ENCODE measurements at regions not wholly inside any gene's neighbourhood (a gene's known extent, or its start where the extent isn't known, plus 50 kb on each side); places are given as distances from the start of the nearest gene placed in this dataset.

DNA sequence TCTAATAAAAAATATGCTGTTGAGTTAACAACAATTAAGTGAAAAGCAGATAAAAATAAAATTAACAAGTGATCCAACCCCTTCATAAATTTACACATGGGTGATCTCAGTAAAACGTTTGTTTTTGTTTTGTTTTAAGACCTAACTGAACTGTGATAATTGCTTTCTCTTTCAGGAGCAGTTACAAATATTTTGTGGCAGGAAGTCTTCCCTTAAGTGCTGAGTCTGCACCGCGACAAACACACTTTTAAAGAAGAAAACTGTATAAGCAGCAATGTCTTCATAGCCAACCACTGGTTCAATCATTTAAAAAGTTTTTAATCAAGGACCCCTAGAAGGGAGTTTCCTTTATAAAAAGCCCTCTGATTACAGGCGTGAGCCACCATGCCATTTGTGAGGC lies 53.7 kb upstream of the NFKB1 start:
- no peak for DNase-seq (ENCODE audit: low read depth, low spot score)
- no peak overlapping the region for H3K4me3 ChIP-seq (ENCODE audit: low read depth, low read length)
- in situ Hi-C loops (cut with HindIII; ENCODE audit: low sequenced_read_pairs) = no loop called here
- TF ChIP-seq, protein P1, sequence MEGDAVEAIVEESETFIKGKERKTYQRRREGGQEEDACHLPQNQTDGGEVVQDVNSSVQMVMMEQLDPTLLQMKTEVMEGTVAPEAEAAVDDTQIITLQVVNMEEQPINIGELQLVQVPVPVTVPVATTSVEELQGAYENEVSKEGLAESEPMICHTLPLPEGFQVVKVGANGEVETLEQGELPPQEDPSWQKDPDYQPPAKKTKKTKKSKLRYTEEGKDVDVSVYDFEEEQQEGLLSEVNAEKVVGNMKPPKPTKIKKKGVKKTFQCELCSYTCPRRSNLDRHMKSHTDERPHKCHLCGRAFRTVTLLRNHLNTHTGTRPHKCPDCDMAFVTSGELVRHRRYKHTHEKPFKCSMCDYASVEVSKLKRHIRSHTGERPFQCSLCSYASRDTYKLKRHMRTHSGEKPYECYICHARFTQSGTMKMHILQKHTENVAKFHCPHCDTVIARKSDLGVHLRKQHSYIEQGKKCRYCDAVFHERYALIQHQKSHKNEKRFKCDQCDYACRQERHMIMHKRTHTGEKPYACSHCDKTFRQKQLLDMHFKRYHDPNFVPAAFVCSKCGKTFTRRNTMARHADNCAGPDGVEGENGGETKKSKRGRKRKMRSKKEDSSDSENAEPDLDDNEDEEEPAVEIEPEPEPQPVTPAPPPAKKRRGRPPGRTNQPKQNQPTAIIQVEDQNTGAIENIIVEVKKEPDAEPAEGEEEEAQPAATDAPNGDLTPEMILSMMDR (IDR thresholded peaks at IDR 0.05; ENCODE audit: low read depth, low read length) = no peak

DNA sequence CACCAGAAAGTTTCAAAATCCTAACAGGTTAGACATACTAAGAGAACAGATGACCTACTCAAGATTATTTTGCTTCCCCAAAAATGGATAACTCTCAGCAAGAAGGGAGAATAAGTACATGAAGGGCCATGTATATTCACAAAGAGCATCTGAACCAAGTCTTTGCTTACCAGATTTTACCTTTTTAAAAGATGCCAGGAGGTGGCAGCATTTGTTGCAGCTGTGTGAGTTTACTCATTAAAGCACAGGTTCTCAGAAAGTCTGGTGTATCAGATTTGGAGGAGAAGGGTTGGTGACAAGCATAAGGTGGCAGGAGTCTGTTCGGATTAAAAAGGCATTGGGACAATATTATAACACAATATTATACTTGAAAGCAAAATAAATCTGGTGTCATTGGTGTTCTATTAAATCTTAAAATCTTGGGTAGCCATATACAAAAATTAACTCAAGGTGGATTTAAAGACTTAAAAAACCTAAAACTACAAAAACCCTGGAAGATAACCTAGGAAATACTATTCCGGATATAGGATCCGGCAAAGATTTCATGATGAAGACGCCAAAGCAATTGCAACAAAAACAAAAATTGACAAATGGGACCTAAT lies 51.3 kb upstream of the NFKB1 start:
- TF ChIP-seq, protein P1 (IDR thresholded peaks at IDR 0.05; ENCODE audit: low read depth, low read length) = peak; percentile 59
- DNase-seq (ENCODE audit: low read depth, low spot score) = peak; percentile 76

DNA sequence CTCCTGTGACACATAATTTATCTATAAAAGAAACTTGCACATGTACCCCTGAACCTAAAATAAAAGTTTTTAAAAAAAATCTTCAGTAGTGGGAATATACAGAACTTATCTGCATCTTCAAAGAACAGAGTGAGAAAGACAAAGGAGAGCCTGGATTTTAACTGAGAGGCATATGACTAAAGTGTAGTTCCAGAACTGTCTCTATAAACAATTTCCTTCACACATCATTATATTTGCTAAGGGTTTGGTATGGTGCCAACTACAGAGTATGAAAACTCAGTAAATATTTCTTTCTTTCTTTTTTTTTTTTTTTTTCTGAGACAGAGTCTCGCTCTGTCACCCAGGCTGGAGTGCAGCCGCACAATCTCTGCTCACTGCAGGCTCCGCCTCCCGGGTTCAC lies 49.9 kb upstream of the NFKB1 start:
- H3K4me3 ChIP-seq (ENCODE audit: low read depth, low read length) = no peak overlapping the region
- in situ Hi-C loops (cut with HindIII; ENCODE audit: low sequenced_read_pairs) = no loop called here

More for the DNA sequence above, 51.3 kb upstream of the NFKB1 start:
- in situ Hi-C loops (cut with HindIII; ENCODE audit: low sequenced_read_pairs) = no loop called here
- H3K4me3 ChIP-seq (ENCODE audit: low read depth, low read length) = no peak overlapping the region

More for the DNA sequence above, 49.9 kb upstream of the NFKB1 start:
- TF ChIP-seq, protein P1 (IDR thresholded peaks at IDR 0.05; ENCODE audit: low read depth, low read length) = no peak
- no peak for DNase-seq (ENCODE audit: low read depth, low spot score)

Data from astrocyte of the spinal cord (primary cell).